ENCODE measurements at regions not wholly inside any gene's neighbourhood (a gene's known extent, or its start where the extent isn't known, plus 50 kb on each side); places are given as distances from the start of the nearest gene placed in this dataset.

- no peak for TF ChIP-seq CTCF (IDR thresholded peaks at IDR 0.05; ENCODE audit: low read length)
- no peak for TF ChIP-seq EZH2 (optimal IDR thresholded peaks at IDR 0.05; ENCODE audit: low read depth, low read length)
Measured at GRCh38 chr18:71362140-71362539, 1073.3 kb downstream of the SOCS6 start.
